Ovary (tissue), 3 donors: ENCODE measurements at regions not wholly inside any gene's neighbourhood (a gene's known extent, or its start where the extent isn't known, plus 50 kb on each side); places are given as distances from the start of the nearest gene placed in this dataset.

Experiments used
- CTCF ChIP-seq, 3 donors: fragments of 450-650 bp in 2 of 3; fragments of 200-600 bp in 1 of 3; IDR thresholded peaks; one replicate each; pipeline versions ENCODE4 v1.5.1 to v1.8.0; 2016 to 2022; ENCODE audit warnings: antibody characterized with exemption in 3 of 3, mild to moderate bottlenecking in 1 of 3
- EP300 ChIP-seq: sonication (generic); formaldehyde crosslinking; IDR thresholded peaks from one replicate; pipeline ENCODE4 v1.6.1; 2017; ENCODE audit warnings: antibody characterized with exemption
- POLR2A ChIP-seq: fragments of 450-650 bp; IDR thresholded peaks from one replicate; pipeline ENCODE4 v1.6.1; 2017; ENCODE audit warnings: antibody characterized with exemption, mild to moderate bottlenecking, moderate library complexity
- donor health status: DM: no; HTN: no; CAD: no.

- no peak for TF ChIP-seq CTCF (IDR thresholded peaks at IDR 0.05)
- TF ChIP-seq POLR2A = no peak
- no peak for TF ChIP-seq EP300
Measured at GRCh38 chr7:42687211-42688055, 224.4 kb downstream of the C7orf25 start.
